Activated CD4-positive, alpha-beta T cell treated with anti-CD3 and anti-CD28 coated beads for 36 hours (primary cell): ENCODE measurements at regions not wholly inside any gene's neighbourhood (a gene's known extent, or its start where the extent isn't known, plus 50 kb on each side); places are given as distances from the start of the nearest gene placed in this dataset.

Experiments used
- ATAC-seq: fragments of 200-7000 bp; cut with Tn5 transposase; one replicate; pipeline ENCODE4 v1.10.0; 2021; ENCODE audit warnings: mild to moderate bottlenecking, moderate library complexity
- CTCF ChIA-PET: fragments of 350-600 bp; sonication (Branson Sonifier 250); formaldehyde crosslinking; loops from one replicate; lab custom pipeline; 2021; ENCODE audit warnings: antibody characterized with exemption; lab: Charles Lee
- POLR2A ChIA-PET: fragments of 350-600 bp; sonication (Branson Sonifier 250); formaldehyde crosslinking; loops from one replicate; lab custom pipeline; 2021; ENCODE audit warnings: antibody characterized with exemption, inconsistent platforms; lab: Charles Lee
- DNase-seq: peaks from one replicate; pipeline ENCODE4 v3.0.0-alpha.2; 2020
- H3K27ac Mint-ChIP-seq: one replicate; pipeline ENCODE4 v1.8.0; 2021; ENCODE audit warnings: mixed read lengths
- H3K27me3 Mint-ChIP-seq: one replicate; pipeline ENCODE4 v1.8.0; 2021; ENCODE audit warnings: mixed read lengths
- H3K36me3 Mint-ChIP-seq: one replicate; pipeline ENCODE4 v1.8.0; 2021; ENCODE audit warnings: low read depth, mixed read lengths
- H3K4me1 Mint-ChIP-seq: one replicate; pipeline ENCODE4 v1.8.0; 2021; ENCODE audit warnings: mixed read lengths
- H3K4me3 Mint-ChIP-seq: one replicate; pipeline ENCODE4 v1.8.0; 2021; ENCODE audit warnings: mild to moderate bottlenecking, moderate library complexity, mixed read lengths
- H3K9me3 Mint-ChIP-seq: one replicate; pipeline ENCODE4 v1.8.0; 2021; ENCODE audit warnings: low read depth, mixed read lengths
- intact Hi-C, 2 experiments: fragments of 100-400 bp; cut with DNase I in 1 of 2; cut with micrococcal nuclease in 1 of 2; formaldehyde crosslinking; loops; one replicate each; pipeline versions ENCODE4 v1.14.2 to v1.15.1; 2022 to 2024; cut with DNase I, micrococcal nuclease

DNA sequence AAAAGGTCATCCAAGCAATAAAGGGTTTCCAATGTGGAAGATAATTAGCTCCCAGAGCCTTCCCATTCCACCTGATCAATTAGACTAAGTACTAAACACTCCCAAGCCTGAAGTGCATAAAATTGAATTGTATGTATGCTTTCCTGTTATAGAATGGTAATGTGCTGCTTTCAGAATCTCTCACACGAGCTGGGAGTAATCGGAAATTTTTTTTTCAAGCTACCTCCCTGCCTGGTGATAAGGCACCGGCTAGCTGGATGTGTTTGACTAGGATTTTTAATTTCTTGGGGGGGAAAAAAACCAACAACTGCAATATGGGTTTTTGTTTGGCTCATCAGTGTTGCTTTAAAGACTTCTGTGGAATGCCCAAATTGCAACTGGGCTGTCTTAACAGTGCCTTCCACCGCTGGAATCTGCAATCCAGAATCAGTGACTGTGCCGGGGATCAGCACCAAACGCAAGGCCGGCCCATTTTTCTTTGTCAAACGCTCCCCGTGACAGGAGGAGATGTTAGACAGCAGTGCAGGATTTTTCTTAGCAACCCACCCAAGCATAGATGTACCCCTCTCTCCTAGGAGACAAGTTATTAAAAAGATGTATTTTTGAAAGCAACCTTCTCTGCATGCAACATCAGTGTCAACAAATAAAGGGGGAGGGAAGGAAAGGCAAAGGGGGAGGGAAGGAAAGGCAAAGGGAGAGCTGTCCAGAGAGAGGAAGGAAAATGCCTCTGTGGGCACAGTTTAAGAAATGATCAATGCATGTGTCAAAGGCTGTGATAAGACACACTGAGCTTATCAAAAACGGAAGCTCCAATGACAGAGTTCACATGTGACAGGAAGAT is 387.2 kb downstream of the NPIPA8 start:
- intact Hi-C loops, result no loop called here
- ChIA-PET CTCF (interaction anchor here (0.8 kb wide), 1 partner anchor 14 kb away, joined by 3 read pairs; no protein-coding TSS in a partner anchor), POLR2A (no interaction called here)
- Mint-ChIP-seq H3K27me3 (peaks cover 29% of the 10 kb centered on the region), H3K4me1 (no peaks in the 10 kb centered on the region), H3K4me3 (no peak overlapping the region), H3K9me3 (no peaks in the 10 kb centered on the region), H3K27ac (no peak overlapping the region), H3K36me3 (no peaks in the 10 kb centered on the region)
- DNase-seq (no peak), ATAC-seq (no peak)

DNA sequence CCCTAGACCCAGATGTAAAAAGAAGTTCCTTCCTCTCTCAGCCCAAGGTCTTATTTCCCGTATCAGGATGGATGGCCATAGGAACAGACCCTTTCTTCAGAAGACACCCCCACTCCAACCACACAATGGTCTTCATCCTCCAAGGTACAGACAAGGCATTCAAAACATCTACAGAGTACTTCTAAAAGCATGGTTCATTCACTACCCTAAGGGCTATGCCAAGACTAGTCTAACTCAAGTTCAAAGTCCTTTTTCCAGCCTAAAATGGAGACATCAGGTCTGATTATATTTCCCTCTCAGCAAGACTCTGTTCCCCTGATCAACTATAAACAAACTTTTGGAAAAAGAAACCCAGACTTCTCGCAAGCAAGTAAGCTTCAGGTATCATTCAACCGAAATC is 388.9 kb downstream of the NPIPA8 start:
- DNase-seq, result no peak
- Mint-ChIP-seq H3K4me3 (no peak overlapping the region), H3K4me1 (no peaks in the 10 kb centered on the region), H3K27ac (no peak overlapping the region), H3K36me3 (no peaks in the 10 kb centered on the region), H3K27me3 (peaks cover 31% of the 10 kb centered on the region), H3K9me3 (no peaks in the 10 kb centered on the region)
- intact Hi-C loops, result no loop called here
- POLR2A ChIA-PET, result no interaction called here
- no peak for ATAC-seq
- CTCF ChIA-PET, result interaction anchor here (0.6 kb wide), 1 partner anchor 93 kb away, joined by 3 read pairs; no protein-coding TSS in a partner anchor

DNA sequence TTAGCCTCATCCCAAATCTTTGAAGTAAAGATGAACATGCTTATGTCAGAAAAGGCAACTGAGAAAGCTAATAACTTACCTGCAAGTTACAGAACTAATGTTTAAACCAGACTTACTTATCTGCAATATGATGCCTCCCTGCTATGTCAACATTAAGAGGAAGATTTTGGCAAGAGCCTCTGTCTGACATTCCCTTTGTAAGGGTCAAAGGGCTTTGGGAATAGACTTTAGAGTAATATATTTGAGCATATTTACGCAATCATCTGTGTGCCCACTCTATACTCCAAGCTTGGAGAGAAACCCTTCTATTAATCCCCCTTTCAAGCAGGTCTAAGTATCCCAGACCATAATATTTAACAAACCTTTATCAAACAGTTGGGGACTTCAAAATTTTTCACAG is 389.4 kb downstream of the NPIPA8 start:
- CTCF ChIA-PET, result no interaction called here

DNA sequence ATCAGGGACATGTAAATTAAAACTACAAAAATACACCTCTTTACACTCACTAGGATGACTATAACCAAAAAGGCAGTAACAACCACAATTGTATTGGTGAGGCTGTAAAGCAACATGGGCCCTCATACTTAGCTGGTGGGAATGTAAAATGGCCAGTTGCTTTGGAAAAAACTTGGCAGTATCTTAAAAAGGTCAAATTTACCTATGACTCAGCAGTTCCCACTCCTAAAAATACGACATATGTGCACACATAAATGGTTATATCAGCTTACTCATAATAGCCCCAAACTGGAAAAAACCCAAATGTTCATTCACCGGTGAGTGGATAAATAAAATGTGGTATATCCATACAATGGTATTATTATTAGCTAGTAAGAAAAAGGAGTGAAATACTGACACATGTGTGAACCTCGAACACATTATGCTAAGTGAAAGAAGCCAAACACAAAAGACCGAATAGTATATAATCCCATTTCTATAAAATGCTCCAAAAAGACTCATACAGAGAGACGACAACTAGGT is 391.4 kb downstream of the NPIPA8 start:
- H3K9me3 Mint-ChIP-seq, result no peaks in the 10 kb centered on the region
- ChIA-PET CTCF (interaction anchor here (0.7 kb wide), 1 partner anchor 24 kb away, joined by 3 read pairs; no protein-coding TSS in a partner anchor), POLR2A (no interaction called here)
- intact Hi-C loops, result no loop called here
- no peak overlapping the region for H3K27ac Mint-ChIP-seq
- peaks cover 19% of the 10 kb centered on the region for H3K27me3 Mint-ChIP-seq
- H3K4me3 Mint-ChIP-seq, result no peak overlapping the region
- no peaks in the 10 kb centered on the region for H3K4me1 Mint-ChIP-seq
- ATAC-seq (no peak), DNase-seq (no peak)
- H3K36me3 Mint-ChIP-seq, result no peaks in the 10 kb centered on the region

More for the DNA sequence above, 389.4 kb downstream of the NPIPA8 start:
- no peaks in the 10 kb centered on the region for H3K36me3 Mint-ChIP-seq
- DNase-seq (no peak), ATAC-seq (no peak)
- no peaks in the 10 kb centered on the region for H3K9me3 Mint-ChIP-seq
- H3K27ac Mint-ChIP-seq, result no peak overlapping the region
- no peaks in the 10 kb centered on the region for H3K4me1 Mint-ChIP-seq
- H3K27me3 Mint-ChIP-seq, result peaks cover 28% of the 10 kb centered on the region
- POLR2A ChIA-PET, result no interaction called here
- H3K4me3 Mint-ChIP-seq, result no peak overlapping the region
- intact Hi-C loops, result no loop called here

DNA sequence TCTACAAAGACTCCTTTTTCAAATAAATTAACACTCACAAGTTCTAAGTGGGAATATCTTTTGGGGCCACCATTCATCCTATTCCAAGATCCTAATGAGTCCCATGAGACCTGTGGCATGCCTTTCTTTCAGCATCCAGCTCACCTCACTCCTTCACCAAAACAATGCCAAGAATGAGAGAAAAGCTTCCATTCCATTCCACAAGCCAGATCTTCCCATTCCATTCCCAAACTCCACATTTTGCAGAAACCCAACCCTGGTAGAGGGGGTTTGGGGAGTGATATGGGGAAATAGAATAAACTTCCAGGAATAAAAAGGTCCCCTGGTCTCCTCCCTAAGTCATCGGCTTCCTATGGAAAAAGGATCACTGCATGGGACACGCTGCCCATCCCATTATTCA is 392.2 kb downstream of the NPIPA8 start:
- no peak overlapping the region for H3K4me3 Mint-ChIP-seq
- no peaks in the 10 kb centered on the region for H3K36me3 Mint-ChIP-seq
- intact Hi-C loops, result no loop called here
- no peaks in the 10 kb centered on the region for H3K9me3 Mint-ChIP-seq
- H3K4me1 Mint-ChIP-seq, result peaks cover 4% of the 10 kb centered on the region
- ChIA-PET POLR2A (no interaction called here), CTCF (no interaction called here)
- H3K27ac Mint-ChIP-seq, result no peak overlapping the region
- no peak for ATAC-seq
- no peak for DNase-seq
- peaks cover 13% of the 10 kb centered on the region for H3K27me3 Mint-ChIP-seq

DNA sequence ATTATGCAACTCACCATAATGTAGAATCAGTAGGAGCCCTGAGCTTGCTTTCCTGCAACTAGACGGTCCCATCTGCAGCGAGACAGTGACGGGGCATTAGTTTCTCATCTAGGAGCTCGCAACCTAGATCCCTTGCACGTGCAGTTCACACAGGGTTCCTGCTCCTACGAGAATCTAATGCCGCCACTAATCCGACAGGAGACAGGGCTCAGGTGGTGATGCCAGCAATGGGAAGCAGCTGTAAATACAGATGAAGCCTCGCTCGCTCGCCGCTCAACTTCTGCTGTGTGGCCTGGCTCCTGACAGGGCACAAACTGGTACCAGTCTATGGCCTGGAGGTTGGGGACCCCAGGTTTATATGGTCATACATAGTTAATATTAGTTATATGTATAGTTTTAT is 394.5 kb downstream of the NPIPA8 start:
- intact Hi-C loops, result no loop called here
- DNase-seq, result no peak
- Mint-ChIP-seq H3K4me3 (no peak overlapping the region), H3K4me1 (peaks cover 9% of the 10 kb centered on the region), H3K9me3 (no peaks in the 10 kb centered on the region), H3K27ac (no peak overlapping the region), H3K36me3 (no peaks in the 10 kb centered on the region), H3K27me3 (peaks cover 9% of the 10 kb centered on the region)
- no peak for ATAC-seq
- POLR2A ChIA-PET, result no interaction called here
- CTCF ChIA-PET, result no interaction called here

DNA sequence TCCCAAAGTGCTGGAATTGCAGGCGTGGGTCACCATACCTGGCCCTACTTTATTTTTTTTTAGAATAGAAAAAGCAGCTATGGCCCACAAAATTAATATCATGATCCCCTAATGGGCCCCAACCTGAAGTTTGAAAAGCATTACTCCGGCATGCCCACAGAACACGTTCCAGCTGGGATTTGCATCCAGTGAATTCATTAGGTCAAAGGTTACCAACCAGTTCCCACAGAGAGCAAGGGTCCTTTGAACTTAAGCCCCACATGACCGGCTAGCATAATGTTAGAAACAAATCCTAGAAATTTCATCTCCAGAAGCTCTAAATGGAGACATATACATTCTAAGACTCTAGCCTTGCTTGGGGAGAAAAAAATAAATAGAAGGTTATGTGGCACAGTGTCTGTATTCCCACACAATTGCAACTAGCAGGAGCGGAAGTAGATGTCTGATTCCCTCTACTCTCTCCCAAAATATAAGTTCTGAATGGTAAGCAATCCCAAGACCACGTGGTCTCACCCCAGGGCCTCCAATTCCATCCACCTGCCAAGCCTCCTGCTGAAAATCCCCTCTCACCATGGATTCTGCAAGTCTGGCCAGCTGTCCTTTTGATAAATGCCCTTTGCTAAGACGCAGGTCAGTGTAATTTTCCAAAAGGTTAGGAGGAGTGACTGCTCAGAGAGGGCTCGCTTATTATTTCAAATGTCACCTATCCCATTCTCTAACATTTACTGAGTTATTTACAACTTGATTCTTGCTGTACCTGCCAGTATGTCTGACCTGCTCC is 395.8 kb downstream of the NPIPA8 start:
- no peak overlapping the region for H3K4me3 Mint-ChIP-seq
- H3K27me3 Mint-ChIP-seq, result peaks cover 6% of the 10 kb centered on the region
- peaks cover 9% of the 10 kb centered on the region for H3K4me1 Mint-ChIP-seq
- ChIA-PET POLR2A (no interaction called here), CTCF (no interaction called here)
- ATAC-seq (no peak), DNase-seq (no peak)
- intact Hi-C loops, result no loop called here
- H3K27ac Mint-ChIP-seq, result no peak overlapping the region
- no peaks in the 10 kb centered on the region for H3K36me3 Mint-ChIP-seq
- no peaks in the 10 kb centered on the region for H3K9me3 Mint-ChIP-seq

DNA sequence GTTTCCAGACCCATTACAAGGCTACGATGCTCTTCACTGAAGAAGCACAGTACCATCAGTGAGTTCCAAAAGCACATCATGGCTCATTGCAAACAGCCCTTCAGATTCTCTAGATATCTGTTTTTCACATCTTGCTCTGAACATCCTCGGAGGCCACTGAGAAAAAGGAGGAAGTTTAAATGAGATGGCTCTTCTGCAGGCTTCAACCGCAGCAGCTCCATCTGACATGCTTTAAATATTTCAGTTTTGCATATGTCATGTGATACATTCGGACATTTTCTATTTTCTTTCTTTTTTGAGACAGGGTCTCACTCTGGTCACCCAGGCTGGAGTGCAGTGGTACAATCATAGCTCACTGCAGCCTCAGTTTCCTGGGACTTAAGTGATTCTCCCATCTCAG is 396.8 kb downstream of the NPIPA8 start:
- no peak overlapping the region for H3K4me3 Mint-ChIP-seq
- no peaks in the 10 kb centered on the region for H3K9me3 Mint-ChIP-seq
- ChIA-PET CTCF (no interaction called here), POLR2A (no interaction called here)
- intact Hi-C loops, result no loop called here
- DNase-seq, result no peak
- peaks cover 4% of the 10 kb centered on the region for H3K27me3 Mint-ChIP-seq
- peaks cover 9% of the 10 kb centered on the region for H3K4me1 Mint-ChIP-seq
- H3K27ac Mint-ChIP-seq, result no peak overlapping the region
- no peak for ATAC-seq
- H3K36me3 Mint-ChIP-seq, result no peaks in the 10 kb centered on the region

DNA sequence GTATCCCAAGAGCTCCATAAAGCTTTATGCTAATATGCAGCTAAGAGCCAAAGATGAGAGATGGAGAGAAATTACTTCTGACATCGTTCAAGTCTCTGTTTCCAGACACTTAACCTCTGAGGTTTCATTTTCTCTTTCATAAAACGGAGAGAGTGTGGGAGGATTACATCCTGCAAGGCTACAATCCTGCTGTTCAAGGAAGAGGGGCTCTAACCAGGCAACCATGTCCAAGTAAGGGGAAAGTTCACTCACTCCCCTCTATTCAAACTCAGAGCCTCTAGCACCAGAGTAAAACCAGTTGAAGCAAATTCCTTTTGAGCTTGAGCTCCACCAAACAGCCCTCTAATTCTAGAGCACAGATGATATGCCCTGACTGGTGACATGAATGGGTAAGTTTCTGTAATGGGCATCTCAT is 397.4 kb downstream of the NPIPA8 start:
- CTCF ChIA-PET, result no interaction called here
- peak; percentile 68 for ATAC-seq
- no peak overlapping the region for H3K4me3 Mint-ChIP-seq
- no peak for DNase-seq
- peaks cover 2% of the 10 kb centered on the region for H3K27me3 Mint-ChIP-seq
- no peaks in the 10 kb centered on the region for H3K36me3 Mint-ChIP-seq
- intact Hi-C loops, result no loop called here
- no peak overlapping the region for H3K27ac Mint-ChIP-seq
- H3K9me3 Mint-ChIP-seq, result no peaks in the 10 kb centered on the region
- POLR2A ChIA-PET, result no interaction called here
- H3K4me1 Mint-ChIP-seq, result peaks cover 9% of the 10 kb centered on the region

DNA sequence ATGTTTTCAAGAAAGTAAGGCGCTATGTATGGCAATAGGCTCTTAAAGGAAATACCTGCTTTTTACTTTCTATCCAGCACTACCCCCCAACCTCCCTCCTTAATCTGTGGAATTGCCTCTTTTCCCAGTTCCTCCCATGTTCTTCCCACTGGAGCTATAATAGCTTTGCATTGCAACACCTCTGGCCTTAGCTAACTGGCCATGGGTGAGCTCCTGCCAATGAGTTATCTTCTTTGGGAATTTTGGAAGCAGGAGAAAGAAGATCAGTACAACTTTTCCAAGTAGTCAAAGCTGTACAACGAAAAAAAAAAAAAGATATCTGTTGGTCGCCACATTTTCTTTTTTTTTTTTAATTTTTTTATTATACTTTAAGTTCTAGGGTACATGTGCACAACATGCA is 398.0 kb downstream of the NPIPA8 start:
- CTCF ChIA-PET, result no interaction called here
- no peak for DNase-seq
- no peaks in the 10 kb centered on the region for H3K9me3 Mint-ChIP-seq
- intact Hi-C loops, result no loop called here
- no peak overlapping the region for H3K4me3 Mint-ChIP-seq
- H3K4me1 Mint-ChIP-seq, result peaks cover 9% of the 10 kb centered on the region
- no peak for ATAC-seq
- POLR2A ChIA-PET, result interaction anchor here (0.7 kb wide), 1 partner anchor 358 kb away, joined by 7 read pairs; no protein-coding TSS in a partner anchor
- H3K27me3 Mint-ChIP-seq, result no peaks in the 10 kb centered on the region
- no peak overlapping the region for H3K27ac Mint-ChIP-seq
- no peaks in the 10 kb centered on the region for H3K36me3 Mint-ChIP-seq

DNA sequence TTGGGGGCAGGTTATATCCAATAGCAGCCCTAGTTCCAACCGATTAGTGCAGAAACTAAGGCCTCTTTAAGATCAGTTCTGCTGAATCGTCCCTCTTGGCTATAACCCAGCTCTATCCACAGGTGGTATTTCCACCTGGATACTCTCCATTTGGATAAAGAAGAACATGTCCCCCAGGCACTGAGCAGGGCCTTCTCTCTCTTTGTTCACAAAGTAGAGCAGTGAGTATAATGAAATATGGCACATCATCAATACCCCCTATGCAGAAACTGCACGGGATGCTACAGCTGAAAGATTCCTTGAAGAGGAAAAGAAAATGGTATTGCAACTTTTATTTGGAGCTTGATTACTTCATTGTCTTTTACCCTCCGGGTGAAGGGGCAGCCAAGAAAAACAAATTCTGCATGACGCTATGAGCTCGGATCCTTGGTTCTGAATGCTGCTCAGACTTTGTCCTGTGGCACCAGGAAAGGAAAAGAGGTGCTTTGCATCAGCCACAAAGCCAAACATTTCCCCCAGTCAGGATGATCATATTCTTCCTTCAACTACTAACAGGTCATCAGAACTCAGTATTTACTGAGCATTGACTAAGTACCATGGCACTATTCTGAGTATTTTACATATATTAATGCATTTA is 399.7 kb downstream of the NPIPA8 start:
- Mint-ChIP-seq H3K27me3 (no peaks in the 10 kb centered on the region), H3K27ac (no peak overlapping the region), H3K9me3 (no peaks in the 10 kb centered on the region), H3K36me3 (no peaks in the 10 kb centered on the region), H3K4me1 (peaks cover 9% of the 10 kb centered on the region), H3K4me3 (no peak overlapping the region)
- no peak for ATAC-seq
- ChIA-PET CTCF (interaction anchor here (1.0 kb wide), 1 partner anchor 15 kb away, joined by 3 read pairs; no protein-coding TSS in a partner anchor), POLR2A (no interaction called here)
- no peak for DNase-seq
- intact Hi-C loops, result no loop called here
